Neural cell (in vitro differentiated cells): ENCODE measurements at regions not wholly inside any gene's neighbourhood (a gene's known extent, or its start where the extent isn't known, plus 50 kb on each side); places are given as distances from the start of the nearest gene placed in this dataset.
"Not testable (repeated sequence)": the region's sequence is repeated elsewhere in the genome, so short reads cannot be mapped to it uniquely, and the experiment has no call there.

Experiments used
- CTCF ChIP-seq: fragments of 450-650 bp; IDR thresholded peaks from 2 replicates; pipeline ENCODE4 v1.5.1; 2014; ENCODE audit warnings: antibody characterized with exemption, mild to moderate bottlenecking, moderate library complexity; ENCODE audit not compliant: poor library complexity, severe bottlenecking
- EP300 ChIP-seq: fragments of 450-650 bp; conservative IDR thresholded peaks from 2 replicates; pipeline ENCODE4 v1.6.1; 2014; ENCODE audit warnings: antibody characterized with exemption, mild to moderate bottlenecking, moderate library complexity; ENCODE audit not compliant: poor library complexity, severe bottlenecking
- EZH2 ChIP-seq: fragments of 200-600, 300-800 bp; shearing (Covaris generic), sonication (generic); IDR thresholded peaks from 2 replicates; pipeline ENCODE4 v1.6.1; 2014; ENCODE audit warnings: antibody characterized with exemption, low read length, borderline replicate concordance, mild to moderate bottlenecking; ENCODE audit not compliant: insufficient read depth, poor library complexity, severe bottlenecking
- POLR2AphosphoS5 ChIP-seq: IDR thresholded peaks from 2 replicates; pipeline ENCODE4 v1.6.1; 2012
- RAD21 ChIP-seq: fragments of 450-650 bp; conservative IDR thresholded peaks from 2 replicates; pipeline ENCODE4 v1.6.1; 2014; ENCODE audit warnings: antibody characterized with exemption, mild to moderate bottlenecking, moderate library complexity
- SMC3 ChIP-seq: fragments of 450-650 bp; conservative IDR thresholded peaks from 2 replicates; pipeline ENCODE4 v1.6.1; 2014; ENCODE audit warnings: antibody characterized with exemption, mild to moderate bottlenecking, moderate library complexity; ENCODE audit not compliant: poor library complexity
- TAF1 ChIP-seq: IDR thresholded peaks from 2 replicates; pipeline ENCODE4 v1.6.1; 2012; ENCODE audit warnings: low read depth
- TF ChIP-seq, protein P1 (sequence below): IDR thresholded peaks from 2 replicates; pipeline ENCODE4 v1.6.1; 2012; ENCODE audit warnings: borderline replicate concordance

GRCh38 chr9:73439839-73440238, 288.2 kb downstream of the ANXA1 start:
- TF ChIP-seq, protein P1, sequence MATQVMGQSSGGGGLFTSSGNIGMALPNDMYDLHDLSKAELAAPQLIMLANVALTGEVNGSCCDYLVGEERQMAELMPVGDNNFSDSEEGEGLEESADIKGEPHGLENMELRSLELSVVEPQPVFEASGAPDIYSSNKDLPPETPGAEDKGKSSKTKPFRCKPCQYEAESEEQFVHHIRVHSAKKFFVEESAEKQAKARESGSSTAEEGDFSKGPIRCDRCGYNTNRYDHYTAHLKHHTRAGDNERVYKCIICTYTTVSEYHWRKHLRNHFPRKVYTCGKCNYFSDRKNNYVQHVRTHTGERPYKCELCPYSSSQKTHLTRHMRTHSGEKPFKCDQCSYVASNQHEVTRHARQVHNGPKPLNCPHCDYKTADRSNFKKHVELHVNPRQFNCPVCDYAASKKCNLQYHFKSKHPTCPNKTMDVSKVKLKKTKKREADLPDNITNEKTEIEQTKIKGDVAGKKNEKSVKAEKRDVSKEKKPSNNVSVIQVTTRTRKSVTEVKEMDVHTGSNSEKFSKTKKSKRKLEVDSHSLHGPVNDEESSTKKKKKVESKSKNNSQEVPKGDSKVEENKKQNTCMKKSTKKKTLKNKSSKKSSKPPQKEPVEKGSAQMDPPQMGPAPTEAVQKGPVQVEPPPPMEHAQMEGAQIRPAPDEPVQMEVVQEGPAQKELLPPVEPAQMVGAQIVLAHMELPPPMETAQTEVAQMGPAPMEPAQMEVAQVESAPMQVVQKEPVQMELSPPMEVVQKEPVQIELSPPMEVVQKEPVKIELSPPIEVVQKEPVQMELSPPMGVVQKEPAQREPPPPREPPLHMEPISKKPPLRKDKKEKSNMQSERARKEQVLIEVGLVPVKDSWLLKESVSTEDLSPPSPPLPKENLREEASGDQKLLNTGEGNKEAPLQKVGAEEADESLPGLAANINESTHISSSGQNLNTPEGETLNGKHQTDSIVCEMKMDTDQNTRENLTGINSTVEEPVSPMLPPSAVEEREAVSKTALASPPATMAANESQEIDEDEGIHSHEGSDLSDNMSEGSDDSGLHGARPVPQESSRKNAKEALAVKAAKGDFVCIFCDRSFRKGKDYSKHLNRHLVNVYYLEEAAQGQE, result not testable (repeated sequence)
- TF ChIP-seq CTCF, TAF1, EP300, EZH2, RAD21, SMC3, POLR2AphosphoS5: not testable (repeated sequence)
